SK-N-SH (cell line): ENCODE measurements at regions not wholly inside any gene's neighbourhood (a gene's known extent, or its start where the extent isn't known, plus 50 kb on each side); places are given as distances from the start of the nearest gene placed in this dataset.

ENCODE experiments used
- CTCF ChIA-PET: fragments of 300-600, 350-600 bp; formaldehyde crosslinking; extraction: SDS; loops from one replicate; lab custom pipeline; 2021; lab: Yijun Ruan, JAX
- POLR2A ChIA-PET: fragments of 350-600 bp; sonication (Branson Sonifier 250); formaldehyde crosslinking; extraction: SDS; loops from one replicate; lab custom pipeline; 2020; ENCODE audit warnings: antibody characterized with exemption, inconsistent platforms; lab: Yijun Ruan, JAX
- DNase-seq: peaks from one replicate; pipeline ENCODE4 v3.0.0; 2012
- H2AFZ ChIP-seq: fragments of 200-600 bp; sonication (generic); 2 replicates; pipeline ENCODE4 v1.8.1; 2016; ENCODE audit warnings: antibody characterized with exemption, mild to moderate bottlenecking, low read depth
- H3F3A ChIP-seq: fragments of 200-600 bp; sonication (generic); replicated peaks from 2 replicates; pipeline ENCODE3; 2016; ENCODE audit warnings: antibody characterized with exemption, mild to moderate bottlenecking; ENCODE audit not compliant: insufficient read depth
- H3K27ac ChIP-seq, 2 experiments: fragments of 200-500 bp in 1 of 2; fragments of 200-600 bp in 1 of 2; sonication (Bioruptor generic) in 1 of 2; sonication (generic), shearing (Covaris generic) in 1 of 2; 2 replicates each; pipeline versions ENCODE4 v1.5.1 to v1.6.1; 2014 to 2016; ENCODE audit warnings: low read depth in 2 of 2, inconsistent platforms in 1 of 2, low read length in 1 of 2, mild to moderate bottlenecking in 1 of 2, mixed read lengths in 1 of 2
- H3K27me3 ChIP-seq: fragments of 200-600 bp; sonication (generic), shearing (Covaris generic); 2 replicates; pipeline ENCODE4 v1.6.1; 2016; ENCODE audit warnings: mixed run types; ENCODE audit not compliant: insufficient read depth
- H3K36me3 ChIP-seq, 2 experiments: fragments of 200-500 bp in 1 of 2; fragments of 200-600 bp in 1 of 2; sonication (Bioruptor generic) in 1 of 2; sonication (generic) in 1 of 2; replicated peaks in 1 of 2; 2 replicates each; pipeline versions ENCODE3 to v1.5.1; 2014 to 2016; ENCODE audit warnings: low read length in 1 of 2, mild to moderate bottlenecking in 1 of 2; ENCODE audit not compliant: insufficient read depth in 2 of 2, control insufficient read depth in 1 of 2
- H3K4me1 ChIP-seq, 2 experiments: fragments of 200-500 bp in 1 of 2; fragments of 200-600 bp in 1 of 2; sonication (Bioruptor generic) in 1 of 2; sonication (generic), shearing (Covaris generic) in 1 of 2; 2 replicates each; pipeline versions ENCODE4 v1.5.1 to v1.6.1; 2014 to 2016; ENCODE audit warnings: low read depth in 1 of 2, low read length in 1 of 2, mixed run types in 1 of 2; ENCODE audit not compliant: insufficient read depth in 2 of 2, control insufficient read depth in 1 of 2
- H3K4me2 ChIP-seq: fragments of 200-600 bp; sonication (generic), shearing (Covaris generic); 2 replicates; pipeline ENCODE4 v1.6.1; 2017; ENCODE audit warnings: mixed run types
- H3K4me3 ChIP-seq, 2 experiments: fragments of 200-500 bp in 1 of 2; fragments of 200-600 bp in 1 of 2; sonication (Bioruptor generic) in 1 of 2; sonication (generic), shearing (Covaris generic) in 1 of 2; 2 replicates each; pipeline versions ENCODE4 v1.5.1 to v1.8.1; 2014 to 2016; ENCODE audit warnings: low read depth in 2 of 2, inconsistent platforms in 1 of 2, low read length in 1 of 2, mild to moderate bottlenecking in 1 of 2, mixed read lengths in 1 of 2, moderate library complexity in 1 of 2
- H3K79me2 ChIP-seq: fragments of 200-600 bp; sonication (generic); 2 replicates; pipeline ENCODE4 v1.8.1; 2017; ENCODE audit warnings: mild to moderate bottlenecking; ENCODE audit not compliant: insufficient read depth
- H3K9ac ChIP-seq: fragments of 200-600 bp; sonication (generic); 2 replicates; pipeline ENCODE4 v1.6.1; 2017; ENCODE audit warnings: mixed run types
- H3K9me2 ChIP-seq: fragments of 200-600 bp; sonication (generic); 2 replicates; pipeline ENCODE4 v1.6.1; 2017; ENCODE audit warnings: mixed run types
- H3K9me3 ChIP-seq: fragments of 200-600 bp; sonication (generic); 2 replicates; pipeline ENCODE4 v1.6.1; 2017; ENCODE audit warnings: mixed run types, mild to moderate bottlenecking, moderate library complexity
- H4K20me1 ChIP-seq: fragments of 200-600 bp; sonication (generic); 2 replicates; pipeline ENCODE4 v1.6.1; 2017; ENCODE audit warnings: mild to moderate bottlenecking, mixed run types; ENCODE audit not compliant: insufficient read depth
- CHD2 ChIP-seq: fragments of 150-350 bp; IDR thresholded peaks from 2 replicates; pipeline ENCODE4 v1.6.1; 2018; ENCODE audit warnings: low read length; ENCODE audit not compliant: partially characterized antibody
- CTCF ChIP-seq: fragments of 200-600 bp; sonication (generic); IDR thresholded peaks from 2 replicates; pipeline ENCODE4 v1.6.1; 2017; ENCODE audit warnings: antibody characterized with exemption, mild to moderate bottlenecking, moderate library complexity
- ELF1 ChIP-seq: IDR thresholded peaks from 2 replicates; pipeline ENCODE4 v1.4.0; 2012
- EP300 ChIP-seq, 2 experiments: IDR thresholded peaks; 2 replicates each; pipeline versions ENCODE4 v1.4.0 to v1.6.1; 2012; ENCODE audit warnings: borderline replicate concordance in 1 of 2, low read depth in 1 of 2, low read length in 1 of 2
- EZH2phosphoT487 ChIP-seq: fragments of 200-600 bp; sonication (generic); IDR thresholded peaks from 2 replicates; pipeline ENCODE4 v1.6.1; 2017; ENCODE audit warnings: low read depth, mixed run types, mild to moderate bottlenecking, antibody characterized with exemption, moderate library complexity, borderline replicate concordance
- FOXJ3 ChIP-seq: sonication (generic); formaldehyde crosslinking; IDR thresholded peaks from 2 replicates; pipeline ENCODE4 v1.5.1; 2020; ENCODE audit warnings: mild to moderate bottlenecking, missing genetic modification reagents
- FOXM1 ChIP-seq: IDR thresholded peaks from 2 replicates; pipeline ENCODE4 v1.4.0; 2012; ENCODE audit warnings: low read depth, mild to moderate bottlenecking
- GABPA ChIP-seq: IDR thresholded peaks from 2 replicates; pipeline ENCODE4 v1.4.0; 2012; ENCODE audit warnings: low read depth, mild to moderate bottlenecking
- IRF3 ChIP-seq: fragments of 150-350 bp; IDR thresholded peaks from 2 replicates; pipeline ENCODE4 v1.6.1; 2016; ENCODE audit warnings: mild to moderate bottlenecking, low read depth, low read length
- MEF2A ChIP-seq: IDR thresholded peaks from 2 replicates; pipeline ENCODE4 v1.4.0; 2012; ENCODE audit warnings: low read depth, borderline replicate concordance
- NFIC ChIP-seq: IDR thresholded peaks from 2 replicates; pipeline ENCODE4 v1.4.0; 2012; ENCODE audit warnings: borderline replicate concordance
- RXRA ChIP-seq: IDR thresholded peaks from 2 replicates; pipeline ENCODE4 v1.4.0; 2012; ENCODE audit warnings: low read depth, mild to moderate bottlenecking, borderline replicate concordance
- SMC3 ChIP-seq: IDR thresholded peaks from 2 replicates; pipeline ENCODE4 v1.6.1; 2012; ENCODE audit warnings: low read depth, low read length, improper control_type of control experiment
- TCF12 ChIP-seq: IDR thresholded peaks from 2 replicates; pipeline ENCODE4 v1.4.0; 2012
- TEAD4 ChIP-seq: IDR thresholded peaks from 2 replicates; pipeline ENCODE4 v1.4.0; 2012; ENCODE audit warnings: mild to moderate bottlenecking, borderline replicate concordance; ENCODE audit not compliant: insufficient read depth
- WGBS: methylation state at CpG from one replicate; pipeline ENCODE4 v1.1.6; 2017; ENCODE audit warnings: low lambda C conversion rate; 5-methylcytosine and 5-hydroxymethylcytosine counted together
- TF ChIP-seq, protein P1 (sequence below): IDR thresholded peaks from 2 replicates; pipeline ENCODE4 v1.4.0; 2012; ENCODE audit warnings: low read depth, borderline replicate concordance
- TF ChIP-seq, protein P2 (sequence below): fragments of 150-350 bp; IDR thresholded peaks from 2 replicates; pipeline ENCODE4 v1.6.1; 2017; ENCODE audit warnings: antibody characterized with exemption, low read length, low read depth, borderline replicate concordance

DNA sequence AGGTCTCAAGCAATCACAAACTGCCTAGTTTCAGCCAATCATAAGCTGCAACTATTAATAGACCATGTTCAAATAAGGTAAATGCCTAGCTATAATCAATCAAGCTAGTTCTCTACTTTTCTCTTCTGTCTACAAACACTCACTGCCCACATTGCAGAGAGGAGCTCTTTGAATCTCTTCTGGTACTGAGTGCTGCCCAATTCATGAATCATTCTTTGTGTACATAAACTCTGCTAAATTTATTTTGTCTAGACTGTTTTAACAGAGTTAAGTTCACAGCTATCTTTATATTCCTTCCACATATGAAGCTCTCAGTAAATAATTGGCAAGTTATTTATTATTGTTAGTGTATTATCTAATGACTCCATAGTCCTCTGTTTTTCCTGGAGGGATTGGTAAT lies 411.0 kb downstream of the EPHA7 start:
- no peak overlapping the region for H3K9ac ChIP-seq
- no peaks in the 10 kb centered on the region for H3K27me3 ChIP-seq
- no peak overlapping the region for H3K4me3 ChIP-seq
- H3K79me2 ChIP-seq = no peaks in the 10 kb centered on the region
- no peak overlapping the region for H3K27ac ChIP-seq
- H3K9me3 ChIP-seq = no peaks in the 10 kb centered on the region
- no peak overlapping the region for H2AFZ ChIP-seq
- no peaks in the 10 kb centered on the region for H3F3A ChIP-seq
- H3K4me1 ChIP-seq = no peaks in the 10 kb centered on the region
- no peaks in the 10 kb centered on the region for H4K20me1 ChIP-seq
- TF ChIP-seq FOXJ3 (CRISPR knock-in tag) (no peak), EP300 (IDR thresholded peaks at IDR 0.05; ENCODE audit: borderline replicate concordance in 1 of 2, low read depth in 1 of 2, low read length in 1 of 2) (no peak), GABPA (no peak), TEAD4 (no peak), EZH2phosphoT487 (no peak), TCF12 (no peak), CHD2 (no peak)
- TF ChIP-seq, protein P1, sequence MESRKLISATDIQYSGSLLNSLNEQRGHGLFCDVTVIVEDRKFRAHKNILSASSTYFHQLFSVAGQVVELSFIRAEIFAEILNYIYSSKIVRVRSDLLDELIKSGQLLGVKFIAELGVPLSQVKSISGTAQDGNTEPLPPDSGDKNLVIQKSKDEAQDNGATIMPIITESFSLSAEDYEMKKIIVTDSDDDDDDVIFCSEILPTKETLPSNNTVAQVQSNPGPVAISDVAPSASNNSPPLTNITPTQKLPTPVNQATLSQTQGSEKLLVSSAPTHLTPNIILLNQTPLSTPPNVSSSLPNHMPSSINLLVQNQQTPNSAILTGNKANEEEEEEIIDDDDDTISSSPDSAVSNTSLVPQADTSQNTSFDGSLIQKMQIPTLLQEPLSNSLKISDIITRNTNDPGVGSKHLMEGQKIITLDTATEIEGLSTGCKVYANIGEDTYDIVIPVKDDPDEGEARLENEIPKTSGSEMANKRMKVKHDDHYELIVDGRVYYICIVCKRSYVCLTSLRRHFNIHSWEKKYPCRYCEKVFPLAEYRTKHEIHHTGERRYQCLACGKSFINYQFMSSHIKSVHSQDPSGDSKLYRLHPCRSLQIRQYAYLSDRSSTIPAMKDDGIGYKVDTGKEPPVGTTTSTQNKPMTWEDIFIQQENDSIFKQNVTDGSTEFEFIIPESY = no peak
- TF ChIP-seq, protein P2, sequence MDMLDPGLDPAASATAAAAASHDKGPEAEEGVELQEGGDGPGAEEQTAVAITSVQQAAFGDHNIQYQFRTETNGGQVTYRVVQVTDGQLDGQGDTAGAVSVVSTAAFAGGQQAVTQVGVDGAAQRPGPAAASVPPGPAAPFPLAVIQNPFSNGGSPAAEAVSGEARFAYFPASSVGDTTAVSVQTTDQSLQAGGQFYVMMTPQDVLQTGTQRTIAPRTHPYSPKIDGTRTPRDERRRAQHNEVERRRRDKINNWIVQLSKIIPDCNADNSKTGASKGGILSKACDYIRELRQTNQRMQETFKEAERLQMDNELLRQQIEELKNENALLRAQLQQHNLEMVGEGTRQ = no peak
- TF ChIP-seq, all 33 proteins: peak for 0
- DNase-seq = no peak
- no peaks in the 10 kb centered on the region for H3K9me2 ChIP-seq
- H3K4me2 ChIP-seq = no peak overlapping the region
- no peaks in the 10 kb centered on the region for H3K36me3 ChIP-seq
- ChIA-PET CTCF (no interaction called here), POLR2A (no interaction called here)

GRCh38 chr6:92989656-92990055 lies 429.7 kb downstream of the EPHA7 start:
- Histone ChIP-seq H3K4me2 (no peak overlapping the region), H2AFZ (no peak overlapping the region), H3K4me1 (no peaks in the 10 kb centered on the region), H3K27ac (no peak overlapping the region), H3K9me2 (no peaks in the 10 kb centered on the region), H3K4me3 (no peak overlapping the region), H3K27me3 (no peaks in the 10 kb centered on the region), H4K20me1 (no peaks in the 10 kb centered on the region), H3F3A (no peaks in the 10 kb centered on the region), H3K36me3 (no peaks in the 10 kb centered on the region), H3K9ac (no peak overlapping the region), H3K79me2 (no peaks in the 10 kb centered on the region), H3K9me3 (no peaks in the 10 kb centered on the region)
- no peak for TF ChIP-seq ELF1
- WGBS = 5% methylated on average over 3 of the region's 3 CpGs
- CTCF ChIA-PET = no interaction called here
- POLR2A ChIA-PET = no interaction called here
- DNase-seq = no peak

DNA sequence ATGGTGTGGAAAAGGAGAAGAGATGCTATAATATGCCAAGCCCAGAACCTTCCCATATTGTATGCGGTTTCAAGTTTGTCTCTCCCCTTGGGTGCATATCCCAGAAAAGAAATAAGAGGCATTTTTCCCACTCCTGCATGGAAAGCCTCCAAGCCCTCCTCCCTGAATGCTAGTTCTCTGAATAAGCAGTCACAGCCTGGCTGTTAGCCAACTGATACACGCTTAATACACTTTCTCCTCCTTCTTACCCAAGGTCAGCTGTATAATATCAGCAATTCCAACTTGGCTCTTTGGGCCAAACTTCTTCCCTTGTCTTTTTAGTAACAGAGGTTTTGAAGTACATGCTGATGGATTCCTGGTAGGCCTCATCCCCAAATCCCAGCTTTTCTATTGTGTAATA lies 440.1 kb downstream of the EPHA7 start:
- POLR2A ChIA-PET = no interaction called here
- TF ChIP-seq, protein P2 = no peak
- TF ChIP-seq NFIC (no peak), IRF3 (no peak), ELF1 (no peak), RXRA (no peak), TEAD4 (no peak), MEF2A (no peak), SMC3 (no peak), CTCF (no peak), FOXM1 (no peak)

More for the DNA sequence above, 440.1 kb downstream of the EPHA7 start:
- no peak overlapping the region for H2AFZ ChIP-seq
- no peak for DNase-seq
- no peaks in the 10 kb centered on the region for H3K36me3 ChIP-seq
- no peaks in the 10 kb centered on the region for H3K9me3 ChIP-seq
- no peaks in the 10 kb centered on the region for H4K20me1 ChIP-seq
- no peak overlapping the region for H3K4me2 ChIP-seq
- no peak overlapping the region for H3K4me3 ChIP-seq
- no peaks in the 10 kb centered on the region for H3K4me1 ChIP-seq
- no peaks in the 10 kb centered on the region for H3K27me3 ChIP-seq
- no peak overlapping the region for H3K27ac ChIP-seq
- H3K9me2 ChIP-seq = no peaks in the 10 kb centered on the region
- H3K79me2 ChIP-seq = no peaks in the 10 kb centered on the region
- H3F3A ChIP-seq = no peaks in the 10 kb centered on the region
- CTCF ChIA-PET = no interaction called here
- 32% methylated on average over 2 of the region's 2 CpGs for WGBS
- no peak overlapping the region for H3K9ac ChIP-seq
